Kidney (tissue), 13 donors: ENCODE measurements at regions not wholly inside any gene's neighbourhood (a gene's known extent, or its start where the extent isn't known, plus 50 kb on each side); places are given as distances from the start of the nearest gene placed in this dataset.
"Not testable (repeated sequence)": the region's sequence is repeated elsewhere in the genome, so short reads cannot be mapped to it uniquely, and the experiment has no call there.

Experiments
- DNase-seq, 5 donors: peaks; one replicate each; pipeline ENCODE4 v3.0.0-alpha.2; 2013 to 2020
- FAIRE-seq: peaks from 2 replicates; lab custom pipeline; 2012; peaks lifted over from hg19 to GRCh38; lab: Jason Lieb, UNC
- H3K27ac ChIP-seq, 2 donors: one replicate each; pipeline ENCODE4 v1.7.0; 2013; ENCODE audit warnings: low read depth in 2 of 2, low read length in 2 of 2, inconsistent platforms in 1 of 2
- H3K27me3 ChIP-seq: one replicate; pipeline ENCODE4 v1.7.1; 2013; ENCODE audit warnings: low read length, inconsistent platforms; ENCODE audit not compliant: control insufficient read depth, insufficient read depth
- H3K36me3 ChIP-seq, 3 donors: one replicate each; pipeline versions ENCODE4 v1.7.0 to v1.7.1; 2013; ENCODE audit warnings: low read length in 3 of 3, control low read depth in 1 of 3, inconsistent platforms in 1 of 3; ENCODE audit not compliant: insufficient read depth in 3 of 3, control insufficient read depth in 2 of 3
- H3K4me1 ChIP-seq, 3 donors: one replicate each; pipeline versions ENCODE4 v1.7.0 to v1.7.1; 2013; ENCODE audit warnings: low read length in 3 of 3, inconsistent platforms in 1 of 3, low read depth in 1 of 3; ENCODE audit not compliant: control insufficient read depth in 2 of 3, insufficient read depth in 2 of 3
- H3K4me3 ChIP-seq, 3 donors: one replicate each; pipeline versions ENCODE4 v1.7.0 to v1.8.1; 2013; ENCODE audit warnings: low read length in 3 of 3, control low read depth in 1 of 3, inconsistent platforms in 1 of 3
- H3K9ac ChIP-seq, 3 donors: one replicate each; pipeline versions ENCODE4 v1.7.0 to v1.7.1; 2013; ENCODE audit warnings: low read length in 3 of 3, control low read depth in 1 of 3, inconsistent platforms in 1 of 3
- H3K9me3 ChIP-seq, 3 donors: one replicate each; pipeline versions ENCODE4 v1.7.0 to v1.7.1; 2013; ENCODE audit warnings: low read length in 3 of 3, control low read depth in 1 of 3, inconsistent platforms in 1 of 3; ENCODE audit not compliant: control insufficient read depth in 2 of 3, insufficient read depth in 1 of 3
- CTCF ChIP-seq: IDR thresholded peaks from 3 replicates; pipeline ENCODE4 v1.5.1; 2012; ENCODE audit warnings: mild to moderate bottlenecking, moderate library complexity, borderline replicate concordance; ENCODE audit not compliant: insufficient read depth; ENCODE audit errors: extremely low read depth
- intact Hi-C: fragments of 100-400 bp; cut with DNase I; formaldehyde crosslinking; loops from one replicate; pipeline ENCODE4 v1.11.1; 2022
- donor health status: control.
- donor health status: control.
- donor health status: control.
- donor health status: control.
- donor health status: control.
- donor health status: DM: yes; HTN: yes; CAD: no.
- donor health status: Normal renal cell carcinoma (clear cell type).

DNA sequence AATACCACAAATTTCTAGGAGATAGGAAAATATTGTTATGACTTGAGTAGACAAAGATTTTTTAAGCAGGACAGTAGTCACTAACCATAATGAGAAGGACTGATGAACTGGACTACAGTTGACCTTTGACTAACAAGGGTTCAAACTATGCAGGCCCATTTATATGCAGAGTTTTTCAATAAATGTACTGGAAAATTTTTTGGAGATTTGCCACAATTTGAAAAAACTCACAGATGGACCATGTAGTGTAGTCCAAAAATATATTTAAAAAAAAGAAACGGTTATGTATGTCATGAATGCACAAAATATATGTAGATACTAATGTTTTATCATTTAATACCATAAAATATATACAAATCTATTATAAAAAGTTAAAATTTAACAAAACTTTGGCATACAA, 151.8 kb downstream of the LRRN1 start:
- no peak for TF ChIP-seq CTCF
- H3K4me1 ChIP-seq: no peaks in the 10 kb centered on the region
- intact Hi-C loops: no loop called here
- H3K4me3 ChIP-seq: no peak overlapping the region
- DNase-seq: peak in 1 of 5 donors; percentile 4
- H3K27ac ChIP-seq: no peak overlapping the region
- no peaks in the 10 kb centered on the region for H3K36me3 ChIP-seq
- no peak overlapping the region for H3K9ac ChIP-seq
- no peak for FAIRE-seq
- no peaks in the 10 kb centered on the region for H3K27me3 ChIP-seq
- no peaks in the 10 kb centered on the region for H3K9me3 ChIP-seq

GRCh38 chr3:3951501-3951900, 152.3 kb downstream of the LRRN1 start:
- Histone ChIP-seq H3K4me3 (no peak overlapping the region), H3K4me1 (no peaks in the 10 kb centered on the region), H3K27me3 (no peaks in the 10 kb centered on the region), H3K36me3 (no peaks in the 10 kb centered on the region), H3K9me3 (no peaks in the 10 kb centered on the region), H3K9ac (no peak overlapping the region), H3K27ac (no peak overlapping the region)
- intact Hi-C loops: no loop called here
- DNase-seq (no peak), FAIRE-seq (no peak)
- no peak for TF ChIP-seq CTCF

- H3K4me1 ChIP-seq, DNase-seq, H3K9ac ChIP-seq, FAIRE-seq, H3K4me3 ChIP-seq, H3K9me3 ChIP-seq, H3K27me3 ChIP-seq, H3K27ac ChIP-seq, H3K36me3 ChIP-seq, intact Hi-C loops: not testable (repeated sequence)
Observed at GRCh38 chr3:3962867-3963266, 163.6 kb downstream of the LRRN1 start.

GRCh38 chr3:3984053-3984452, 184.8 kb downstream of the LRRN1 start:
- H3K4me3 ChIP-seq: no peak overlapping the region
- H3K27ac ChIP-seq: no peak overlapping the region
- no peaks in the 10 kb centered on the region for H3K4me1 ChIP-seq
- no peaks in the 10 kb centered on the region for H3K9me3 ChIP-seq
- FAIRE-seq (no peak), DNase-seq (no peak)
- TF ChIP-seq CTCF: no peak
- no peaks in the 10 kb centered on the region for H3K27me3 ChIP-seq
- no peaks in the 10 kb centered on the region for H3K36me3 ChIP-seq
- no peak overlapping the region for H3K9ac ChIP-seq
- intact Hi-C loops: no loop called here
